BJ (cell line): ENCODE measurements at regions not wholly inside any gene's neighbourhood (a gene's known extent, or its start where the extent isn't known, plus 50 kb on each side); places are given as distances from the start of the nearest gene placed in this dataset.
A peak's percentile ranks its signal among the peaks of the same experiment; 100 is the strongest.

Experiments
- CTCF ChIA-PET: fragments of 350-600 bp; formaldehyde crosslinking; extraction: SDS; loops from one replicate; lab custom pipeline; 2021; ENCODE audit warnings: antibody characterized with exemption, inconsistent platforms; lab: Yijun Ruan, JAX
- POLR2A ChIA-PET: fragments of 300-600 bp; sonication (Branson Sonifier 250); formaldehyde crosslinking; extraction: SDS; loops from one replicate; lab custom pipeline; 2021; ENCODE audit warnings: antibody characterized with exemption; lab: Charles Lee
- DNase-seq: peaks from one replicate; pipeline ENCODE4 v3.0.0-alpha.2; 2011; ENCODE audit warnings: low read depth
- H3K27me3 ChIP-seq: 2 replicates; pipeline ENCODE4 v1.6.0; 2011; ENCODE audit warnings: low read length; ENCODE audit not compliant: control insufficient read depth, insufficient read depth
- H3K36me3 ChIP-seq: 2 replicates; pipeline ENCODE4 v1.5.1; 2011; ENCODE audit warnings: low read length; ENCODE audit not compliant: control insufficient read depth, insufficient read depth
- H3K4me3 ChIP-seq: 2 replicates; pipeline ENCODE4 v1.5.1; 2011; ENCODE audit warnings: low read depth, mild to moderate bottlenecking, control low read depth, low read length
- CTCF ChIP-seq: IDR thresholded peaks from 2 replicates; pipeline ENCODE4 v1.5.1; 2011; ENCODE audit warnings: low read depth, mild to moderate bottlenecking, control low read depth, inconsistent platforms, low read length, moderate library complexity; ENCODE audit not compliant: insufficient read depth

DNA sequence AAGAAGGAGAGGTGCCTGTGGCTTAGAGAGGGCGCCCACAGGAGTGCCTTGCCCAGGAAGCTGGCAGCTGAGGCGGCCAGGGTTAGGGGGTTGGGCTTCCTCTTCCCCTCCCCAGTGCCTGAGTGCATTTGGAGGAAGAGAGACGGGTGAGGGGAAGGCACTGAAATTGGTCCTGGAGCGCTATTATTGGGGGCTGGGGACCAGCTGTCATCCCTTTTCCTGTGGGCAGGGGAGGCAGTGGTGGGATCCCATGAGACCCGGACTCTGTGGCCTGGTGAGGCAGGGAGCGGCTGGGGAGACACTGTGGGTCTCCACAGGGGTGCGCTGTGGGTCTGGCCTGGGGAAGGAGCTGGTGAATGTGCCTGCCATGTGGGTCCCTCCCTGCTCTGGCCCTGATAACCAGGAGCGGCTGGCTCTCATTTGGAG, 259.7 kb downstream of the SEC14L1 start:
- peak; percentile 65 for TF ChIP-seq CTCF
- Histone ChIP-seq H3K4me3 (no peak overlapping the region), H3K36me3 (peaks cover 22% of the 10 kb centered on the region), H3K27me3 (no peaks in the 10 kb centered on the region)
- POLR2A ChIA-PET = interaction anchor here (0.6 kb wide), 1 partner anchor 140 kb away, joined by 3 read pairs; no protein-coding TSS in a partner anchor
- DNase-seq = no peak
- CTCF ChIA-PET = interaction anchor here (0.6 to 1.8 kb wide), 14 partner anchors 8 to 314 kb away, joined by 3 to 9 read pairs (median 4); no protein-coding TSS in a partner anchor

DNA sequence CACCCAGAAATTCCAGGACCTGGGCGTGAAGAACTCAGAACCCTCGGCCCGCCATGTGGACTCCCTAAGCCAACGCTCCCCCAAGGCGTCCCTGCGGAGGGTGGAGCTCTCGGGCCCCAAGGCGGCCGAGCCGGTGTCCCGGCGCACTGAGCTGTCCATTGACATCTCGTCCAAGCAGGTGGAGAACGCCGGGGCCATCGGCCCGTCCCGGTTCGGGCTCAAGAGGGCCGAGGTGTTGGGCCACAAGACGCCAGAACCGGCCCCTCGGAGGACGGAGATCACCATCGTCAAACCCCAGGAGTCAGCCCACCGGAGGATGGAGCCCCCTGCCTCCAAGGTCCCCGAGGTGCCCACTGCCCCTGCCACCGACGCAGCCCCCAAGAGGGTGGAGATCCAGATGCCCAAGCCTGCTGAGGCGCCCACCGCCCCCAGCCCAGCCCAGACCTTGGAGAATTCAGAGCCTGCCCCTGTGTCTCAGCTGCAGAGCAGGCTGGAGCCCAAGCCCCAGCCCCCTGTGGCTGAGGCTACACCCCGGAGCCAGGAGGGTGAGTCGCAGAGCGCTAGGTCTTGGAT, 261.5 kb downstream of the SEC14L1 start:
- CTCF ChIA-PET = no interaction called here
- H3K4me3 ChIP-seq = no peak overlapping the region
- POLR2A ChIA-PET = no interaction called here
- TF ChIP-seq CTCF = no peak
- no peak for DNase-seq
- no peaks in the 10 kb centered on the region for H3K27me3 ChIP-seq
- peaks cover 23% of the 10 kb centered on the region for H3K36me3 ChIP-seq

DNA sequence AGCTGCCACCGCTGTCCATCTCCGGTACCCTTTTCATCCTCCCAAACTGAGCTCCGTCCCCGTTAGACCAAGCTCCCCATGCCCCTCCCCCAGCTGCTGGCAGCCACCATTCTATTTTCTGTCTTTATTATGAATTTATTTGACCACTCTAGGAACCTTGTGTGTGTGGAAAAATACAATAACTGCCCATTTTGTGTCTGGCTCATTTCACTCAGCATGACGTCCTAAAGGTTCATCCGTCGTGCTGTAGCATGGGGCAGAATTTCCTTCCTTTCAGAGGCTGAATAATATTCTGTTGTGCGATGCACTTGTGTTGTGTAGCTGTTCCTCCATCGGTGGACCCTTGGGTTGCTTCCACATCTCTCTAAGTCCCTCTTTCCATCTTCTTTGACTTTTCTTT, 263.1 kb downstream of the SEC14L1 start:
- ChIA-PET CTCF (no interaction called here), POLR2A (no interaction called here)
- TF ChIP-seq CTCF = no peak
- DNase-seq = no peak
- Histone ChIP-seq H3K4me3 (no peak overlapping the region), H3K36me3 (peaks cover 22% of the 10 kb centered on the region), H3K27me3 (no peaks in the 10 kb centered on the region)

- DNase-seq = no peak
- ChIA-PET CTCF (interaction anchor here (0.8 to 2.5 kb wide), 7 partner anchors 16 to 74 kb away, joined by 3 to 8 read pairs (median 4); no protein-coding TSS in a partner anchor), POLR2A (no interaction called here)
- TF ChIP-seq CTCF = no peak
- H3K4me3 ChIP-seq = no peak overlapping the region
- H3K36me3 ChIP-seq = peaks cover 20% of the 10 kb centered on the region
- H3K27me3 ChIP-seq = no peaks in the 10 kb centered on the region
These were observed 264.2 kb downstream of the SEC14L1 start for GRCh38 chr17:77404812-77405581.
